ENCODE measurements at regions not wholly inside any gene's neighbourhood (a gene's known extent, or its start where the extent isn't known, plus 50 kb on each side); places are given as distances from the start of the nearest gene placed in this dataset.

DNA sequence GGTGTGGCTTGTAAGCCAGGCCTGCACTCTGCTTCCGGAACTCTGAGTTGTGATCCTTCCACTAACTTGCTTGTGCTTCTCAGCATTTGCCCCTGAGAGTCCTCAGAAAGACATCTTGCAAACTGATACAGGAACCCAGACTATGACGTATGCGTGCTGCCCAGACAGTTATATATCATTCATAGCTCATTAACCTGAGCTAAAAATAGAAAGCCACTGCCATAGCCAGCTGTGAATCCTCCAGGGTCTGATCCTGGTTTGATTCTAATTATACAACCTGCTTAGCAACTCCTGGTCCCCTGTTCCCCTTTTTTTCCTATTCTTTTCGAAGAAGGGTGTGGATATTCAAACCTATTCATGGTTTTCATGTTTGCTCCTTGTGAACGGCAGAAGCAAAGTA, 63.7 kb downstream of the MARCHF4 start:
- TF ChIP-seq CTCF (conservative IDR thresholded peaks at IDR 0.05 in 1 of 2, IDR thresholded peaks at IDR 0.05 in 1 of 2; ENCODE audit: extremely low read depth in 1 of 2, insufficient read depth in 1 of 2, low read depth in 1 of 2, low read length in 2 of 2) (no peak), EZH2 (IDR thresholded peaks at IDR 0.05; ENCODE audit: borderline replicate concordance, low read length) (no peak)

Data from mammary epithelial cell (primary cell).